ENCODE measurements at regions not wholly inside any gene's neighbourhood (a gene's known extent, or its start where the extent isn't known, plus 50 kb on each side); places are given as distances from the start of the nearest gene placed in this dataset.

- Histone ChIP-seq H4K5ac (ENCODE audit: insufficient read length, low read depth, low read length) (no peak overlapping the region), H3K4me2 (ENCODE audit: insufficient read depth in 1 of 2, low read depth in 2 of 2, low read length in 2 of 2) (no peak overlapping the region), H3K4me1 (replicated peaks in 1 of 4; ENCODE audit: control insufficient read depth in 3 of 4, insufficient read depth in 4 of 4, low read length in 3 of 4) (no peaks in the 10 kb centered on the region), H3K56ac (replicated peaks; ENCODE audit: insufficient read length, low read depth, low read length) (no peak overlapping the region), H3K9ac (replicated peaks in 1 of 4; ENCODE audit: extremely low read depth in 1 of 4, low read depth in 3 of 4, low read length in 3 of 4) (no peak overlapping the region), H3K4me3 (ENCODE audit: extremely low read depth in 1 of 4, insufficient read depth in 2 of 4, low read depth in 3 of 4, low read length in 4 of 4) (no peak overlapping the region), H3K14ac (ENCODE audit: insufficient read length) (no peak overlapping the region), H4K91ac (replicated peaks; ENCODE audit: insufficient read length, low read length) (no peak overlapping the region), H2BK5ac (ENCODE audit: low read depth, low read length) (no peak overlapping the region), H2AFZ (ENCODE audit: low read length) (no peak overlapping the region), H3K23me2 (ENCODE audit: low read depth, low read length) (peaks cover 1% of the 10 kb centered on the region; the same call in 1 of the 2 replicates), H2BK15ac (ENCODE audit: low read length) (no peak overlapping the region), H4K20me1 (replicated peaks in 1 of 2; ENCODE audit: control insufficient read depth in 1 of 2, insufficient read depth in 2 of 2, low read length in 2 of 2) (no peaks in the 10 kb centered on the region), H3K23ac (ENCODE audit: insufficient read length) (no peak overlapping the region), H3K27ac (ENCODE audit: low read depth, low read length) (no peak overlapping the region), H3K18ac (ENCODE audit: extremely low read depth, low read length) (no peak overlapping the region), H3K36me3 (ENCODE audit: control insufficient read depth in 2 of 4, insufficient read depth in 4 of 4, low read length in 3 of 4) (no peaks in the 10 kb centered on the region), H3K79me1 (ENCODE audit: low read depth, low read length) (no peaks in the 10 kb centered on the region), H2BK20ac (ENCODE audit: low read length) (no peak overlapping the region), H4K8ac (ENCODE audit: extremely low read depth, insufficient read depth, low read length) (no peak overlapping the region), H3K9me3 (ENCODE audit: insufficient read depth in 2 of 2, low read depth in 1 of 2, low read length in 1 of 2) (no peaks in the 10 kb centered on the region), H2BK12ac (ENCODE audit: low read depth, low read length) (no peak overlapping the region), H3K4ac (replicated peaks; ENCODE audit: insufficient read length, low read depth, low read length) (no peak overlapping the region), H3K27me3 (replicated peaks in 1 of 4; ENCODE audit: control insufficient read depth in 3 of 4, extremely low read depth in 1 of 4, insufficient read depth in 3 of 4, low read length in 3 of 4) (no peaks in the 10 kb centered on the region), H3K79me2 (ENCODE audit: control insufficient read depth in 1 of 2, insufficient read depth in 2 of 2, low read length in 2 of 2) (no peaks in the 10 kb centered on the region), H2AK5ac (ENCODE audit: low read depth, low read length) (no peak overlapping the region), H2BK120ac (replicated peaks; ENCODE audit: low read depth, low read length) (no peak overlapping the region)
- FAIRE-seq (no peak), DNase-seq (ENCODE audit: low read depth in 1 of 2, low spot score in 2 of 2) (no peak)
- ChIA-PET POLR2A (ENCODE audit: partially characterized antibody) (no interaction called here), CTCF (ENCODE audit: partially characterized antibody) (no interaction called here)
- TF ChIP-seq ATF3 (IDR thresholded peaks at IDR 0.05; ENCODE audit: insufficient read depth, low read depth, low read length) (no peak), POLR2AphosphoS5 (IDR thresholded peaks at IDR 0.05; ENCODE audit: low read depth, low read length) (no peak), SUZ12 (IDR thresholded peaks at IDR 0.05; ENCODE audit: low read length) (no peak), EGR1 (IDR thresholded peaks at IDR 0.05; ENCODE audit: borderline replicate concordance, low read depth, low read length) (no peak), SRF (IDR thresholded peaks at IDR 0.05; ENCODE audit: low read depth, low read length) (no peak), KDM4A (IDR thresholded peaks at IDR 0.05; ENCODE audit: low read depth, low read length, severe bottlenecking) (no peak)
These were observed 1099.8 kb upstream of the CRIM1 start for GRCh38 chr2:35255826-35256225.

Data from H1 (cell line).